ENCODE measurements at regions not wholly inside any gene's neighbourhood (a gene's known extent, or its start where the extent isn't known, plus 50 kb on each side); places are given as distances from the start of the nearest gene placed in this dataset.

DNA sequence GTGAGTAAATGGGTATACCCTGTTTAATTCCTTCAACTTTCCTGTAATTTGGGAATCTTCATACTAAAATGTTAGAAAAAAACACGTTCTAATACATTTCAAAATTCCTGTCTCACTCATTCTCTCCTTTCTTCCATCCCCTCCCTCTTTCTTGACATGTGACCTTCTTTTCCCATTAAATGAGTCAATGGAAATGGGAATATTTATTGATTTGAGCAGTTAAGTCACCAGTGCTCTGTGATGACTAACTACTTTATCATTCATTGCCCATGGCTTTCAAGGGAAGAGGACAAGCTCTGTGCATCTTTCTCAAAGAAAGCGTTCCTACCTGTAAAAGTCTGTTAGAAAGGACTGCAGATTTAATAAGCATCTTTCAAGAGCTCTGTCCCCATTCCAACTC is 144.4 kb upstream of the MAP3K1 start:
- H3K27me3 ChIP-seq (replicated peaks; ENCODE audit: insufficient read depth, low read depth, low read length, poor library complexity): no peaks in the 10 kb centered on the region
- H3K4me3 ChIP-seq (ENCODE audit: low read depth, low read length, poor library complexity, severe bottlenecking): no peak overlapping the region
- H3K36me3 ChIP-seq (ENCODE audit: insufficient read depth, low read length, poor library complexity, severe bottlenecking): no peaks in the 10 kb centered on the region
- intact Hi-C loops (cut with micrococcal nuclease; ENCODE audit: unreplicated experiment): no loop called here
- TF ChIP-seq EZH2 (IDR thresholded peaks at IDR 0.05; ENCODE audit: borderline replicate concordance, low read depth, low read length, poor library complexity, severe bottlenecking) (no peak), CTCF (conservative IDR thresholded peaks at IDR 0.05; ENCODE audit: low read depth, low read length) (no peak)
- CTCF ChIA-PET: no interaction called here
- POLR2A ChIA-PET (ENCODE audit: low non-redundant PET): interaction anchor here (0.6 kb wide), 1 partner anchor 1635 kb away, joined by 3 read pairs; no protein-coding TSS in a partner anchor
- H3K9me3 ChIP-seq (ENCODE audit: low read depth, low read length, poor library complexity, severe bottlenecking): no peaks in the 10 kb centered on the region
- BruUV-seq (replicated peaks): no TSS peak
- DNase-seq (ENCODE audit: low spot score): no peak
- H3K27ac ChIP-seq (ENCODE audit: low read depth, low read length, poor library complexity, severe bottlenecking): no peak overlapping the region
- no peaks in the 10 kb centered on the region for H3K4me1 ChIP-seq (ENCODE audit: insufficient read depth, low read length, poor library complexity, severe bottlenecking)

DNA sequence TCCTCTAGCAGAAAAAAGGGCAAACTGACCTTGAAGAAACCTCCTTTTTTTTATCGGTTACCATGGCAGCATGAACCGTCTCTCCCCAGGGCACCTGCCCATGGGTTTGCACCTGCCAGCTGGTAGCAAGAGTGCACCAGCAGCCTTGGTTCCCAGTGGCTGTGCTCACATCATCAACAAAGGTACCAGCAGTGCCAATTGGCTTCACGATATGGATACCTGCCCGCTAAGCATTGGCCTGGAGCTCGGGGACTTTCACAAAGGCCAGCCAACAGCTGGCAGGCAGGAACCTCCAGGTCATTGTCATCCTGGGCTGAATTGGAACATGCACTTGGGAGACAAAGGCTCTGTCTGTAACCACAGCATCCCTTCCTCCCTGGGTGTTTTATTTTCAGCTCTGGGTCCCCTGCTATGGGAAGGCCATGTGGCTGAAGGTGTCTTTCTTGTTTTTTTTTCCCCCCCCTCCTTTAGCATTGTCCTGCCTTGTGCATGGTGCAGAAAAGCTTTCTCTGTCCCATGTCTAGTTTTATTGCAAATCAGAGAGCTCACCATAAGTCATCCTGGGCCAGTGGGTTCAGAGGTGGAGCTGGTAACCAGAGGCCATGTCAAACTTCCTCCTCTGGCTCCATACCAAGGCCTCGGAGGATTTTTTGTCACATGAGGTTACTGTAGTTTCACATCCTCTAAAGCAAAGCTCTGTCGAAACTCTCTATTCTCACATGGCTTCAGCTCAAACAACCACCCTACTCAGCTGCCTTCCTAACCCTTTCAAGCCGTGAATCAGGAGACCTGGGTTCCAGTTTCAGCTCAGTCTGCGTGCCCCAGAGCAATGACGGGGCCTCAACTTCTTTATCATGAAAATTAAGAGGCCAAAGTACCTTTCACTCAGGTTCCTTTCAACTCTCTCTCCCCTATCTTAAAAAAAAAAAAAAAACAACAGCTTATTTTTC is 145.5 kb upstream of the MAP3K1 start:
- no peaks in the 10 kb centered on the region for H3K36me3 ChIP-seq (ENCODE audit: insufficient read depth, low read length, poor library complexity, severe bottlenecking)
- no TSS peak for BruUV-seq (replicated peaks)
- intact Hi-C loops (cut with micrococcal nuclease; ENCODE audit: unreplicated experiment): no loop called here
- ChIA-PET CTCF (no interaction called here), POLR2A (ENCODE audit: low non-redundant PET) (no interaction called here)
- no peaks in the 10 kb centered on the region for H3K4me1 ChIP-seq (ENCODE audit: insufficient read depth, low read length, poor library complexity, severe bottlenecking)
- DNase-seq (ENCODE audit: low spot score): no peak
- H3K27ac ChIP-seq (ENCODE audit: low read depth, low read length, poor library complexity, severe bottlenecking): no peak overlapping the region
- H3K27me3 ChIP-seq (replicated peaks; ENCODE audit: insufficient read depth, low read depth, low read length, poor library complexity): no peaks in the 10 kb centered on the region
- TF ChIP-seq EZH2 (IDR thresholded peaks at IDR 0.05; ENCODE audit: borderline replicate concordance, low read depth, low read length, poor library complexity, severe bottlenecking): no peak
- no peak for TF ChIP-seq CTCF (conservative IDR thresholded peaks at IDR 0.05; ENCODE audit: low read depth, low read length)
- H3K9me3 ChIP-seq (ENCODE audit: low read depth, low read length, poor library complexity, severe bottlenecking): no peaks in the 10 kb centered on the region
- H3K4me3 ChIP-seq (ENCODE audit: low read depth, low read length, poor library complexity, severe bottlenecking): no peak overlapping the region

DNA sequence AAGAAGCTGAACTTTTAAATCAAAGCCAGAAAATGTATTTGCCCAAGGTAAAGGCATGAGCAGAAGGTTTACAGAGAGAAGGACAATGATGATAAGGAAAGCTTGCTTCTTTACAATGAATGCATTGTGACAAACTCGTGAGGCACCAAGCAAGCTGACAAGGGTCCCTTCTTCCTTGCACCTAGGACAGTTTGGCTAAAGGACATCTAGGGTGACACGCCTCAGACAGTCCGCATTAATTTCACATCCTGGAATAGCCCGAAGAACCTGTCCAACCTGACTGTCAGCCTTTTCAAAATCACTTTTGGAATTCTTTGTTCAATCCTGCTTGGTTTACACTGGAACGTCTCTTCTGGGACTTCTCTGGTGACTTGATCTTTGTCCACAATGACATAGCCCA is 146.4 kb upstream of the MAP3K1 start:
- ChIA-PET CTCF (no interaction called here), POLR2A (ENCODE audit: low non-redundant PET) (no interaction called here)
- Histone ChIP-seq H3K4me3 (ENCODE audit: low read depth, low read length, poor library complexity, severe bottlenecking) (no peak overlapping the region), H3K27ac (ENCODE audit: low read depth, low read length, poor library complexity, severe bottlenecking) (no peak overlapping the region), H3K9me3 (ENCODE audit: low read depth, low read length, poor library complexity, severe bottlenecking) (no peaks in the 10 kb centered on the region), H3K27me3 (replicated peaks; ENCODE audit: insufficient read depth, low read depth, low read length, poor library complexity) (no peaks in the 10 kb centered on the region), H3K36me3 (ENCODE audit: insufficient read depth, low read length, poor library complexity, severe bottlenecking) (no peaks in the 10 kb centered on the region), H3K4me1 (ENCODE audit: insufficient read depth, low read length, poor library complexity, severe bottlenecking) (no peaks in the 10 kb centered on the region)
- intact Hi-C loops (cut with micrococcal nuclease; ENCODE audit: unreplicated experiment): no loop called here
- no TSS peak for BruUV-seq (replicated peaks)
- DNase-seq (ENCODE audit: low spot score): no peak
- TF ChIP-seq EZH2 (IDR thresholded peaks at IDR 0.05; ENCODE audit: borderline replicate concordance, low read depth, low read length, poor library complexity, severe bottlenecking) (no peak), CTCF (conservative IDR thresholded peaks at IDR 0.05; ENCODE audit: low read depth, low read length) (no peak)
